Stimulated activated CD8-positive, alpha-beta memory T cell treated with anti-CD3 and anti-CD28 coated beads, Interleukin-15, amount 100 ng/mL, for 48 hours (primary cell): ENCODE measurements at regions not wholly inside any gene's neighbourhood (a gene's known extent, or its start where the extent isn't known, plus 50 kb on each side); places are given as distances from the start of the nearest gene placed in this dataset.

Experiments used
- DNase-seq, 2 donors: peaks; one replicate each; pipeline ENCODE4 v3.0.0-alpha.2; 2020; ENCODE audit warnings: low read depth in 2 of 2

DNA sequence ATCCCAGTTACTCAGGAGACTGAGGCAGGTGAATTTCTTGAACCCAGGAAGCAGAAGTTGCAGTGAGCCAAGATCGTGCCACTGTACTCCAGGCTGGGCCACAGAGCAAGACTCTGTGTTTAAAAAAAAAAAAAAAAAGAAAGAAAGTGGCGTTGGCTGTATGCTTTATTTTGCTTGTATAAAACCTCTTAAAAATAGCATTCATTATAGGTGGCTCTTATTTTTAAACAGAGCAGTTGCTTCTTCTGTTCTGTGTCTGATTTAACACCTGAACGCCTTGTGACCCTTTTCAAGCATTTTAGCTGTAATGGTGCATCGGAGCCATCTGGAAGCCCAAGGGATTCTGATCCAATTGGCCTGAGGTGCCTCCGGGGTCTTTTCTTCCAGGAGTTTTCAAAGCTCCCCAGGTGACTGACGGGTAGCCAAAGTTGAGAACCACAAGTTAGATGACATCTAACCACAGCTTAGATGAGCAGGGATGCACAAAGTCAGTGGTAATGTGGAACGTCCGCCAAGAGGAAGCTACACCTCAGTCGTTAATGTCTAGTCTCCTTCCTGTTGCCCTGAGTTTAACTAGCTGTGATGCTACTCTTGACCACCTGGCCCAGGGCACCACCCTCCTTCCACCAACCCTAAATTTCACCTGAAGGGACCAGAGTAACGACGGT, 274.6 kb upstream of the KLF6 start:
- no peak for DNase-seq

DNA sequence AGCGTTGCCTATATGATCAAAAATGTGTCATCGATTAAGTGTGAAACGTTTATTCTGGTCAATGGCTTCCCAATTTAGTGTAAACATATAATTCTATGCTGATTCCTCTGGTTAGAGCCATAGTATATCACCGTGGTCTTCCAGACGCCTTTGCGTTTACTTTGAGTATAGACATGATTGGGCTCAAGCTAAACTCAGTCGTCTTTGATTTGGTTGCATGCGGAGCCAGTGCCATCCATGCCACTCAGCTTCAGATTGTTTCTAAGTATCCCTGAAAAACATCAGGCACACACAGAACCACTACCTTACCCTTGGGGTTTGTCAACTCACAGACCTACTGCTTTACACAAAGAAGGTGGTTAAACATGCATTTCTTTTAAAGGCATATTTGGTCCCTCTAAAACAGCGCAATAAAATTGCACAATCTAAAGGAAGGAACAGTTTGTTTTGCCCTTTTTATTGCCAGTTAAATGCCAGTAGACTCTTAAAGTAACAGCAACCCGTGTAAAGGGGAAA, 273.6 kb upstream of the KLF6 start:
- no peak for DNase-seq

DNA sequence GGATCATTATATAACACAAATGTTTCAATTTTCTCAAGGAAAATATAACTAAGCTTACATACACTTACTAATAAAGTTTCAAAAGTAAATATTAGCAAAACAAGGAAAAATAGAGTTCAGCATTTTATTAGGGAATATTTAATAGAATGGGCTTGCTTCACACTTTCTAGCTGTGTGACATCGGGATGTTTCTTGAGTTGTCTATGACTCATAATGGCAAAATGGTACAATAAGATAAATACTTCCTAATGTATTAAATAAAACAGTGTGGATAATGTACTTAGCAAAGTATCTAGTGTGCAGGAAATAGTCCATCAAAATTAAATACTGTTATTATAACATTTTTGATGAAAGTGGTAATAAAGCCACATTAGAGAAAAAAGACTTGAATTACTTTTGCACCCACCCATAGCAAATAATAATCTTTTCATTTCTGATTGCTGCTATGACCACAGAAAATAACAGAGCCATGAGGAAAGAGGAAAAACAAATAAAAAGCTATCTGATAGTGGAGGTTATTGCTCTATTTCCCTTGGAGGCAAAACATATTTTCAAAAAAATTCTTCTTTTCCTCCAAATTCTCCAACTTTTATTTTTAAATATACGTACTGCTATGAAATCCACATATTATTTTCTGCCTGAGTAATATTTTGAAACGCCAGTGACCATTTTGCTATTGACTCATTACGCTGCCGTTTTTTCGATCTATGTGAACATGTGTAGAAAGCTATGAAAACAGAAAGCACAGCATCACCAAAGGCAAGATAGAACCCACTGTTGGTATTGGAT, 272.9 kb upstream of the KLF6 start:
- DNase-seq, result no peak

DNA sequence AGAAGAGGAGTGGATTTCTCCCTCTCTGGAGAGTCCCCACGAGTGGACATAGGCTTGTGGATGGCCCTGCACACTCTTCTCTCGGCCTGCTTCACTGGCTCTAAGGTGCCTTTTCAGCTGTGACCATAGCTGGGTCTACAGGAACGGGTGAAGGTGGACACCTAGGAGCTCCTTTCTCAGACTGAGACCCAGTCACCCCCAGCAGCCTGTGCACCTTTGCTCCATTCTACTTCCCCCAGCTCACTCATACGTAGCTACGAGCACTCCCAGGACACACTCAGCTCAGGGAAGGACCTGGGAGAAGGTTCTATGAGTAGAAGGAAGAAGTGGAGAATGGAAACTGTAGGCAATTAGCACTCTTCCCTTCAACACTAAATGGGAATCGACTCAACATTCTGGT, 272.0 kb upstream of the KLF6 start:
- DNase-seq, result no peak

DNA sequence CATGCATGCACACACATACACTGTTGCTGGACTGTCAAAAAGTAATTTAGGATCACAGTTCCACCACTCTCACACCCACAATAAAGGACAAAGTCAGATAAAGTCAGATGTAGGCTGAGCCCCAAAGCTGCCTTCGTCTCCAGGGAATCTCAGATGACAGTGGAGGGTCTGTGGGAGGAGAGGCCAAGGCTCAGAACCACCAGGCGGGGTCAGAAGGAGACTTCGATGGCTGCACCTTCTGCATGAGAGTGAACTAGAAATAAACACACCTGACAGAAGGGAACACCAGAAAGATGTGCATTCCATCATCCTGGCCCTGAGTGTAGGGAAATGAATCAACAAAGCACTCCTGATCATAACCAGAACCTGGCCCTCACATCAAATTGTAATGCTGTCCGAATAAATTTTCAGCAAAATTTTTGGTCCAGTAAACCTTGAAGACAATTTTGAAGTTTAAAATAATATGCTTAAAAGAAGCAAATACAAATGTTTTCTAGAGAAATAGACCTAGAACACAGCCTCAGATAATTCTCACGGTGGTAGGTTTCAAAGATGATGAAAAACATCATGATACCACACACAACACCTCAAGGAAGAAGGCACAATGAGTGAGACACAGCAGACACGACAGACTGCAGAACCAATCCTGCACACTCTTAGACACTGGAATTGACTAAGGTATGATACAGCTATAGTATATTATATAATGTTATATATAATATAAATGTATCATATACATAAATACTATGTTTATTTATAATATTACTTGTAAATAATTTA, 269.8 kb upstream of the KLF6 start:
- no peak for DNase-seq

DNA sequence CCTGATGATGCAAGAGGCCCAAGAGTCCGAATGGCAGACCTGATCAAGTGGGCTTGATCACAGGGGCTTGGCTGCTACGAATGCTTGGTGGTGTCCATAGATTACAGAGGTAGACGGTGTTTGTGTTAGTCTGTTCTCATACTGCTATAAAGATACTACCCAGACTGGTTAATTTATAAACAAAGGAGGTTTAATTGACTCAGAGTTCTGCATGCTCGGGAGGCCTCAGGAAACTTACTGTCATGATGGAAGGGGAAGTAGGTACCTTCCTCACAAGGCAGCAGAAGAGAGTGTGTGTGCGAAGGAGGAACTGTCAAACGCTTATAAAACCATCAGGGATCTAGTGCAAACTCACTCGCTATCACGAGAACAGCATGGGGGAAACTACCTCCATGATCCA, 268.9 kb upstream of the KLF6 start:
- no peak for DNase-seq

DNA sequence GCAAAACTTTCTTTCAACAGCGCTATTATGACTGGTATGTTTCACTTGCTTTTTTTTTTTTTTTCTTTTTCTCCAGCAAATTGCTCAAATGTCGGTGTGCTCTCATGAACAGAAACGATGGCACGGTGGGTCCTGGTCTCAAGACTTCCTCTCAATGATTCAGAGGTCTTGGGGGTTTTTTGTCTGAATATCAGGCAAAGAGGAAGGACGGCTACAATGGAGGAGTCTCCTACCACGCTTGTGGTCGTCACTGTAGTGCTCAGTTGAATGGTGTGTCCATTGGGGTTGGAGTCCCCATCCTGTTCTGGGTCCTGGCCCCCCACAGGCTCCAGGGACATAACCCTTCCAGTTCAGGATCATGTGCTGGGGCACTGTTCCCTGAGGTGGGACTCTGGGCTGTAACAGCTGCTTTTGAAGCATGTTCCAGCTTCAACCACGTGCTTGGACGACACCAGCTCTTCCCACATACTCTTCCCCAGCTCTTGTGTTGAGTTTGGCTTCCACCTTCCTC, 266.7 kb upstream of the KLF6 start:
- no peak for DNase-seq

DNA sequence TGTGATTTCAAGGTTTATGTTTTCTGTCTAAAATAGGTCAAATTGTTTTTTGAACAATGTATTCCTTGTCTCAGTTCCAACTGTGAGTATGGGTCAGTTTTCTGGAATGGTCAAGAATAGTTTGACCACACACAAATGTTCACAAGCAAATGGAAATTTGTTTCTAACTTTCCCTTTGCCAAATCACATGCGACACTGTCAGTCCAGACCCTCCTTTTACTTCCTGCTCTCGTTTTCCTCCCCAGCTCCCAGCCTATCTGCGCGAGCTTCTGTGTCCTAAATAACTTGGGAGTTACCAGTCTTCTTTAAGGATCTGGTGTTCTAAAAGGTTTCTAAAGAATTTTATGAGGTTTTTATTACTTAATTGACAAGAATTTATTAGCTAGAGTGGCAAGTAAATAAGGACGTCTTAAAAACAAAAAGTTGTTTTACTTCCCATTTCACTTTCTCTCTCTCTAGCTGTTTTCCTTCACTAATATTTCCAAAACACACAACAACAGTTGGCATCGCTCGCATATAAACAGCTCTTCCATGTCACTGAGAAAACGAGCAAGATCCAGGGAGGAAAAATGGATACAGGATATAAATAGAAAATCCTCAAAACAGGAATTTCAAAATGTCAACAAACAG, 266.1 kb upstream of the KLF6 start:
- DNase-seq, result no peak

DNA sequence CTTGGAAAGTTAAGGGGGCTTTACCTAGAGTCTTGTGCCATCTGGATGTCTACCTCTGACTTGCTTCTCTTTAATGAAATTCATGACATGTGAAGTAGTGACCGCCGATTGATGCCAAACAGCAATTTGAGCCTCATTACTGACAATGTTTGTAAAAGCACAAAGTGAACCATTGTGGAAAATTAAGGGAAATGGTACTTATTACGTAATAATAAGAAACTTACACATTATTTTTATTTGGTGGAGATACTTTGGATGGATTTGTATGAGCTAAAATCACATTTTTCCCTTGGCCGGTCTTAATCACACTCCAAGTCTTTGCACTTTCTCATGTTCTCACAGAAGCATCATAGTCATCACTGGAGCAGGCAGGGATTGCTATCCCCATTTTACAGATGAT, 265.1 kb upstream of the KLF6 start:
- no peak for DNase-seq

DNA sequence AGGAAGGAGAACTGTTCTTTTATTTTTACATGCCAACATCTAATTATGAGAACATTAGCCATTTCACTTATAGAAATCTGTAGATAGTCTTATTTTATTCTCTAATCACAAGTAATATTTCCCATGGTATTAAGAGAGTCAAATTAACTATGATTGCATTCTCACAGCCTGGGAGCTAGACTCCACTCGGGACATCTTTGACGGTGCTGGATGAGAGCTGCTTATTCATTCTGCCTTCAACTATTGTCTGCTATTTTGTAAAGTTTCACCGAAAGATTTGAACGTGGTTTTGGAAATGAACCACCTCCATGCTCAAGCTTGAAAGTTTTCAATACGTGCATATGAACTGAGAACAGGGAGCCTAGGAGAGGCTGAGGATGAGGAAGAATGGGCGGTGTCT, 264.3 kb upstream of the KLF6 start:
- no peak for DNase-seq

DNA sequence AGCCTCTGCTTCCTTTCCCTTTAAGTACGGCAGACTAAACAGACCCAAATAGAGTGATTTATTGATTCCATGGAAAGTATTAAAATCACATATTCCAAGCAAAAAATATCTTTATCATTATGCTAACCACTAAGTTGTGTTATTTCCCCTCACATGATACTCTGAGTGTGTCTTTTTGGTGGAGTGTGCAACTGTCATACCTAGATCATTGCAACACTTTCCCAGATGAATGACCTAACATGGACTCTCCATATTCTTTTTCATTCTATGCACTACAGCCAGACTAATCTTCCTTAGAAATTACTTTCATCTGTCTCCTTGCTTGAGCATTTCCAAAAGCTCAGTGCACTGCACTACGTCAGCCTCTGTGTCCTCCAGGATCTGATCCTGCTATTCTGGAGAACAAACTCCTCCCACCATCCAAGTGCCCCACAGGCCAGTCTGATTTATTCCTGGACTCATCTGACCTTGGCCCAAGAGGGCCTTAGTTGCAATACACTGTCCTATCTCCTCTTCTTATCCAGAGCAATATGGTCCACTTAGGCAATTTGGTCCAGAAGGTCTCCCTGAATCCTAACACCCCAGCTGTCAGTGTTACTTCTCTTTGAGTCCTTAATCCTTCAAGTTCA, 263.3 kb upstream of the KLF6 start:
- no peak for DNase-seq

DNA sequence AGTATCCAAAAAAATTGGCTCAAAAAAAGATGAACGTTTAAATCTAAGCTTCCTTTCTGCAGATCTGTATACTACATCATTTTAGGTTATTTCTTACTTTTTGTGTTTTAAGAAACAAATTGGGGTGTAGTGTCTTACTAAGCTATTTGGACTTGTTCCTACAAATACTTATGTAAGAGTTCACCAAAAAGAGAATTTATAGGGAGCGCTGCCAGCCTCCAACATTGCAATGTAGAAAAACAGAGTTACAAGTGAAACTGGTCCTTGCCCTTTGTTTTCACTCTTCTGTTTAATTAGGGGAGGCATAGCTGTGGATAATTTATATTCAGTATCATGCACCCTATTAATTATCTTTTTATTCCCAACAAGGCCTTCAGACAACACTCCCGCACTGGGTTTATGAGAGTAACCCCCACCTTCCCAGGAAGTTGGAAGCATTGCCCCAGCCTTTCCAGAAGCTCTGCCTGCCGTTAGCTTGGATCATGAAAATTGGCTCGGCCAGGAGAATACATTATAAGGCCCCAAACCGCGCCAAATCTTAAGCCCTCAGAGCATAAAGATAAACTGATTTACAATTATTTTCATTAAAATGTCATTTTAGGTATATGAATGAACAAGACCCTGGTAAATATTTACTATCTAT, 261.8 kb upstream of the KLF6 start:
- no peak for DNase-seq

DNA sequence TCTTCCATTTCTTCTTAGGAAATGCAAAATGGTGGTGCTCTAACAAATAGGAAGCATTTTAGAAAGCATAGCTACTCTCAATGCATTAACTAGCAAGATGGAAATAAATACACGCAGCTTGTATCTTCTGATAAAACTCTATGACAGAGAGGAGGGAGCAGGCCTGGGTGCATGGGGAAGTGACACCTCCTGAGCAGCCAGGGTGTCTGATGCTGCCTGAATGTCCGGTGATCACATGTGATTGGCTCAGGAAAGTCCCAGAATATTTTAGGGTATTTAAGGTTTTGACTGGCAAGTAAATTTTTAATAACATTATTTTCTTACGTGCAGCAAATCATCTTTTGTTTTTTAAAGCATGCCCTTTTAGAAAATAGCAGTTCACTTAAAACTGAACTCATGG, 261.0 kb upstream of the KLF6 start:
- no peak for DNase-seq

DNA sequence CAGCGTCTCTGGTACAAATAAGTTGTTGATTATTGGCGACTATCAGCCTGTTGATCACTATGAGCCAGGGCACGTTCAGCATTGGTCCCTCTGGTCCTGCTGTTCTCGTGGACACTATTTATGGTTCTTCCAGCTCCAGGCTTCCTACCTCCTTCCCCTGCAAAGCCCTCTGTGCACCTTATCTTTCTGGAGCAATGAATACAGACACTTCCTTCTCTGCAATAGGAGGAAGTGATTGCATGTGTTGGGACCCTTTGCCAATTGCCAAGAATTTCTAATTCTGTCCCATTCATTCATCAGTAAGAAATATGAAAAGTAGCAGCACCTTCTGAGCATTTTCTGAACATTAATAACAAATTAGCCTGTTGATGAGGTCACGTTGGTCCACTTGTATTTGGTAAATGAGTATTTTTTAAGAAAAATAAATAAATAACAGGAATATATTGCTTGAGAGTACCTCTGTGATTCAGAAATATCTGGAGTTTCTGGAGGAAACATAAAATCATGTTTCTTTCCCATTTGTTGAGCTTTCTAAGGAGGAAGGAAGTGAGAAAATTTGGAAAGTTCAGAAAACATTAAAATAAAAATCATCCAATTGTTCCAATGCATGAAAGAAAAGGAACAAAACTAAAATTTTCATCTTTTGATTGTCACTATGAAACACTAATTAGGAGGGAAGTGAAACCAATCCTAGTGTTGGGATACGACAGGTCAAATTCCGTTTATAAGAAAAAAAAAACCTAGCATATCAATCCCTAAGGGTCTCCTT, 259.1 kb upstream of the KLF6 start:
- DNase-seq, result no peak

DNA sequence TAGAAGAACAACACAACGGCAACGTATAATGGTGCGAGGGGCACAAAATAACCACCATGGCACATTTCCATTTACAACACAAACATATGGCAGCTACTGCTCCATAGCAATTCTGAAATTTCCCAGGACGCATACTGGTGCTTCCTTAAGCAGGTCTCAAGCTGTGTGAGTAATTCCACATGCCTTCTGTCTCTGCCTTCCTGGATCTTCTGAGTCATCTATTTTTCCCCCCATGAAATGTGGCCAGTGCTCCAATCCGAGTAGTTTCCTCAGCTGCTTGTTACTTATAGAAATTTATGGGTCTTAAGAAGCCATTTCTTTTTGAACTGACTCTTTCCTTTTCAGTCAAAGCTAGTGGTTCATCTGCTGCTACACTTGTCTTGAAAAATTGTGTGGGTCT, 256.6 kb upstream of the KLF6 start:
- no peak for DNase-seq

DNA sequence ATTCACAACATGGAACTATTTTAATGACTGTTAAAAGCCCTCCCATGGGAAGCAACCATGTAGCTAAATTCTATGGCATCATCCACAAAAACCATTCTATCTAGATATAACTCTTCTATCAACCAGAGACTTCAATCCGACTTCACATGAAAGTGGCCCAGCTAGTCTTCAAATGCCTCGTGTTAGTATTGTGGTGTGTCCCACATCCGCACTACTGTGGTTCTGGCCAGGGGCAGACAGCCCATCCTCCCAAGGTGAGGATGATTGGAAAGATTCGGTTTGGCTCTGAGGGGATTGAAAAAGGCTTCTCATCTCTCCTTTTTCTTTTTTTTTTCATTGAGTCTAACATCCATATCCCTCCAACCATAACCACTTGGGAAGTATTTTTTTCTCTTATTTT, 253.0 kb upstream of the KLF6 start:
- no peak for DNase-seq

DNA sequence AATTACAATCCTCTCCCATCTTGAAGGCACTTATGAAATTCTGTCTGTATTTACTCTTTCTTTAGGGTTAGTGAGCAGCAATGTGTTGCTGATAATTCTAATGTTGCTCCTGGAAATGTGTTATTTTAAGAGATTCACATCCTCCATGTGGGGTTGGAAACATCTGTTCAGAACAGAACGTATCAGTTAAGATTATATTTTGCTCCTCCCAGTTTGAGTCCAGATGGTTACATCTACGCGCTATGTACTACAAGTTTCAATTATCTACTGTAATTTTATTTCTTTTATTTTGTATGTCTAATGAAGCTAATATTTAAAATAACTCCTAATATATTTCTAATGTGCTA, 250.6 kb upstream of the KLF6 start:
- no peak for DNase-seq

DNA sequence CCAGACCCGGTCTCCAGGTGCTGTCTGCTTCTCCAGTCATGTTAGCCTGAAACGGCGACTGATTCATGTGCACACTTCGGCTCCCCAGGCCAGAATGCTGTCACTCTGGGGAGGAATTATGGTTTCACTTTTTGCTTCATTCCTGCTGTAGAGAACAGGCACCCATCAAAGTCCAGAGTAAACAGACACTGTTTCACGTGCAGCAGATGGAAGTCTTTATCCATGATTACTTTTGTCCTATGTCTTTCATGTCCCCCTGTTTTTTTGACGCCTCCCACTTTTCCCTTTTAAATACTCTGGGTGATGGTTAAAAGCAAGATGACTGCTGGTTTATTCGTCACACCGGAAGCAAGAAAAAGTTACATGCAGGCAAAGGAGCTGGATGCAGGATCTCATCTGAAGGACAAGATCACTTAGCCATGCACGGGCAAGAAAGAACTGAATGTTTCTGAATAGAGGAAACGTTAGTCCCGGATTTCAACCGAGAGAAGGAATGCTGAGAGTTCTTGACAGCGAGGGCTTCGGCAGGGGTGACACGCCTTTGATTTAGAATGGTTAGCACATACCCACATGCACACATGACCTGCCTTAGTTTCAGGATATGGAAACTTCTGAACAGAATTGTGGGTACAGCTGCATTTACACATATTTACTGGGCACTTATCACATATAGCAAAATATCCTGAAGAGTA, 250.0 kb upstream of the KLF6 start:
- DNase-seq, result no peak

DNA sequence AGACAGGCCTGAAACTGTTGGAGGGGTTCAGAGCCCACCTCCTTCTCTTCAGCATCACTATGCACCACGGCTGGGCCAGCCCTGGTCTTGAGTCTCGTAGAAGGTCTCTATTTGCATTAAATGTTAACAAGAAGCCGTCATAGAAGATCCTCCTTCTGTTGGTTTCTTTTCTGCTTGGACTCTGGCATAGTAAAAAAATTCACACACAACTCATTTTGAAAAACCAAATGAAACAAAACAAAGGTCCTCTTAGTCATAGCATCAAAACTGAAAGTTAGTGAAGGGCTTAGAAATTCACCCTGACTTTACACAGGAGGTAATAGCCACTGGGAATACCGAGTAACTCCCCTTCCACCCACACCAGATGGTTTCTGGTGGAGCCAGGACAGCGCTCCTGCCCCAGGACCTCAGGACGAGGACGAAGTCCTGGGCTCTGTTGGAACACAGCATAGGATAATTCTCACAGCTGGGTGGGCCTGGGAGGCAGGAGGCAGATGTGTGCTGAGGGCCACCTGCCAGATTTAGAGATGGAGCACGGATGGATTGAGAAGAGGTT, 248.4 kb upstream of the KLF6 start:
- DNase-seq, result no peak
